ENCODE measurements at regions not wholly inside any gene's neighbourhood (a gene's known extent, or its start where the extent isn't known, plus 50 kb on each side); places are given as distances from the start of the nearest gene placed in this dataset.

- intact Hi-C loops (cut with micrococcal nuclease) = no loop called here
- Mint-ChIP-seq H3K4me3 (no peak overlapping the region), H3K36me3 (no peaks in the 10 kb centered on the region), H3K4me1 (no peaks in the 10 kb centered on the region), H3K27me3 (ENCODE audit: low read depth in 3 of 3) (no peaks in the 10 kb centered on the region), H3K27ac (peak overlapping the region in 1 of 7 donors; percentile 14), H3K9me3 (peaks cover 0 to 12% (median 4%) of the 10 kb centered on the region in 7 donors)
- H3K27me3 ChIP-seq (ENCODE audit: control insufficient read depth in 2 of 2, insufficient read depth in 2 of 2, low read length in 2 of 2) = no peaks in the 10 kb centered on the region
- H3K4me3 ChIP-seq (replicated peaks in 1 of 3; ENCODE audit: low read depth in 2 of 3, low read length in 3 of 3) = no peak overlapping the region
- no peak for TF ChIP-seq CTCF (IDR thresholded peaks at IDR 0.05)
- no peak overlapping the region for H3K4me2 ChIP-seq (replicated peaks; ENCODE audit: extremely low read depth, low read length, poor library complexity, severe bottlenecking)
- no peak overlapping the region for H3K27ac ChIP-seq (ENCODE audit: low read depth in 1 of 2, low read length in 2 of 2)
- WGBS (ENCODE audit: insufficient coverage) = no CpG with 5 or more reads among the region's 2 CpGs
- H3K4me1 ChIP-seq (ENCODE audit: control insufficient read depth in 1 of 2, insufficient read depth in 2 of 2, low read length in 2 of 2) = no peaks in the 10 kb centered on the region
- no peak for DNase-seq
- no peaks in the 10 kb centered on the region for H4K20me1 ChIP-seq (ENCODE audit: insufficient read depth, low read length)
- H2AFZ ChIP-seq (ENCODE audit: insufficient read depth, low read depth, low read length, poor library complexity, severe bottlenecking) = no peak overlapping the region
- no peaks in the 10 kb centered on the region for H3K79me2 ChIP-seq (ENCODE audit: insufficient read depth, low read length)
- H3K9ac ChIP-seq (ENCODE audit: insufficient read depth, low read length, poor library complexity, severe bottlenecking) = no peak overlapping the region
- peaks cover 0 to 3% of the 10 kb centered on the region in 2 donors for H3K9me3 ChIP-seq (replicated peaks in 1 of 2; ENCODE audit: control insufficient read depth in 1 of 2, insufficient read depth in 1 of 2, low read length in 2 of 2)
- no peaks in the 10 kb centered on the region for H3K36me3 ChIP-seq (replicated peaks in 1 of 2; ENCODE audit: control insufficient read depth in 1 of 2, insufficient read depth in 2 of 2, low read length in 2 of 2)
These were observed 571.4 kb upstream of the FAT3 start for GRCh38 chr11:91653079-91653754.

- no peak overlapping the region for H3K4me3 ChIP-seq (replicated peaks in 1 of 3; ENCODE audit: low read depth in 2 of 3, low read length in 3 of 3)
- Mint-ChIP-seq H3K4me3 (no peak overlapping the region), H3K36me3 (no peaks in the 10 kb centered on the region), H3K27ac (no peak overlapping the region), H3K9me3 (peaks cover 0 to 10% (median under 1%) of the 10 kb centered on the region in 7 donors), H3K4me1 (no peaks in the 10 kb centered on the region), H3K27me3 (ENCODE audit: low read depth in 3 of 3) (no peaks in the 10 kb centered on the region)
- no peaks in the 10 kb centered on the region for H3K4me1 ChIP-seq (ENCODE audit: control insufficient read depth in 1 of 2, insufficient read depth in 2 of 2, low read length in 2 of 2)
- no peak overlapping the region for H3K9ac ChIP-seq (ENCODE audit: insufficient read depth, low read length, poor library complexity, severe bottlenecking)
- H3K27me3 ChIP-seq (ENCODE audit: control insufficient read depth in 2 of 2, insufficient read depth in 2 of 2, low read length in 2 of 2) = no peaks in the 10 kb centered on the region
- H3K79me2 ChIP-seq (ENCODE audit: insufficient read depth, low read length) = no peaks in the 10 kb centered on the region
- intact Hi-C loops (cut with micrococcal nuclease) = no loop called here
- WGBS (ENCODE audit: insufficient coverage) = 100% methylated on average over 2 of the region's 5 CpGs
- no peak for TF ChIP-seq CTCF (IDR thresholded peaks at IDR 0.05)
- no peak for DNase-seq
- no peak overlapping the region for H3K4me2 ChIP-seq (replicated peaks; ENCODE audit: extremely low read depth, low read length, poor library complexity, severe bottlenecking)
- no peaks in the 10 kb centered on the region for H3K36me3 ChIP-seq (replicated peaks in 1 of 2; ENCODE audit: control insufficient read depth in 1 of 2, insufficient read depth in 2 of 2, low read length in 2 of 2)
- peaks cover 0 to 3% of the 10 kb centered on the region in 2 donors for H3K9me3 ChIP-seq (replicated peaks in 1 of 2; ENCODE audit: control insufficient read depth in 1 of 2, insufficient read depth in 1 of 2, low read length in 2 of 2)
- no peak overlapping the region for H3K27ac ChIP-seq (ENCODE audit: low read depth in 1 of 2, low read length in 2 of 2)
- no peak overlapping the region for H2AFZ ChIP-seq (ENCODE audit: insufficient read depth, low read depth, low read length, poor library complexity, severe bottlenecking)
- H4K20me1 ChIP-seq (ENCODE audit: insufficient read depth, low read length) = no peaks in the 10 kb centered on the region
These were observed 573.8 kb upstream of the FAT3 start for GRCh38 chr11:91650802-91651201.

All from CD14-positive monocyte (primary cell).